Activated naive CD8-positive, alpha-beta T cell (primary cell): ENCODE measurements at regions not wholly inside any gene's neighbourhood (a gene's known extent, or its start where the extent isn't known, plus 50 kb on each side); places are given as distances from the start of the nearest gene placed in this dataset.
"Not testable (repeated sequence)": the region's sequence is repeated elsewhere in the genome, so short reads cannot be mapped to it uniquely, and the experiment has no call there.

Source experiments
- H3K27ac Mint-ChIP-seq: one replicate; pipeline ENCODE4 v1.8.0; 2021; ENCODE audit warnings: mixed read lengths
- H3K27me3 Mint-ChIP-seq: one replicate; pipeline ENCODE4 v1.8.0; 2021; ENCODE audit warnings: mixed read lengths
- H3K36me3 Mint-ChIP-seq: one replicate; pipeline ENCODE4 v1.8.0; 2021; ENCODE audit warnings: mixed read lengths
- H3K4me1 Mint-ChIP-seq: one replicate; pipeline ENCODE4 v1.8.0; 2021; ENCODE audit warnings: low read depth, mixed read lengths
- H3K4me3 Mint-ChIP-seq: one replicate; pipeline ENCODE4 v1.8.0; 2021; ENCODE audit warnings: mild to moderate bottlenecking, mixed read lengths
- H3K9me3 Mint-ChIP-seq: one replicate; pipeline ENCODE4 v1.8.0; 2021; ENCODE audit warnings: low read depth, mixed read lengths

GRCh38 chr2:155902635-155903034 lies 429.9 kb downstream of the NR4A2 start:
- Mint-ChIP-seq H3K27me3 (no peaks in the 10 kb centered on the region), H3K4me1 (no peaks in the 10 kb centered on the region), H3K4me3 (no peak overlapping the region), H3K36me3 (no peaks in the 10 kb centered on the region), H3K27ac (no peak overlapping the region), H3K9me3 (no peaks in the 10 kb centered on the region)

GRCh38 chr2:155895016-155895415 lies 437.5 kb downstream of the NR4A2 start:
- peaks cover 2% of the 10 kb centered on the region for H3K27me3 Mint-ChIP-seq
- peaks cover 9% of the 10 kb centered on the region for H3K9me3 Mint-ChIP-seq
- H3K4me1 Mint-ChIP-seq: no peaks in the 10 kb centered on the region
- no peak overlapping the region for H3K4me3 Mint-ChIP-seq
- no peak overlapping the region for H3K27ac Mint-ChIP-seq
- H3K36me3 Mint-ChIP-seq: no peaks in the 10 kb centered on the region

- H3K4me3 Mint-ChIP-seq, H3K4me1 Mint-ChIP-seq, H3K36me3 Mint-ChIP-seq, H3K27me3 Mint-ChIP-seq, H3K9me3 Mint-ChIP-seq, H3K27ac Mint-ChIP-seq: not testable (repeated sequence)
Observed at GRCh38 chr2:155880382-155880781, 452.1 kb downstream of the NR4A2 start.

GRCh38 chr2:155879900-155880299 lies 452.6 kb downstream of the NR4A2 start:
- H3K9me3 Mint-ChIP-seq, H3K4me1 Mint-ChIP-seq, H3K27ac Mint-ChIP-seq, H3K27me3 Mint-ChIP-seq, H3K4me3 Mint-ChIP-seq, H3K36me3 Mint-ChIP-seq: not testable (repeated sequence)

GRCh38 chr2:155872396-155872795 lies 460.1 kb downstream of the NR4A2 start:
- Mint-ChIP-seq H3K27me3 (no peaks in the 10 kb centered on the region), H3K4me3 (no peak overlapping the region), H3K4me1 (no peaks in the 10 kb centered on the region), H3K36me3 (no peaks in the 10 kb centered on the region), H3K9me3 (peaks cover 8% of the 10 kb centered on the region), H3K27ac (no peak overlapping the region)

GRCh38 chr2:155871940-155872339 lies 460.6 kb downstream of the NR4A2 start:
- H3K27ac Mint-ChIP-seq: no peak overlapping the region
- H3K4me3 Mint-ChIP-seq: no peak overlapping the region
- H3K36me3 Mint-ChIP-seq: no peaks in the 10 kb centered on the region
- H3K4me1 Mint-ChIP-seq: no peaks in the 10 kb centered on the region
- peaks cover 8% of the 10 kb centered on the region for H3K9me3 Mint-ChIP-seq
- H3K27me3 Mint-ChIP-seq: no peaks in the 10 kb centered on the region

GRCh38 chr2:155867564-155867963 lies 465.0 kb downstream of the NR4A2 start:
- Mint-ChIP-seq H3K4me3 (no peak overlapping the region), H3K27me3 (no peaks in the 10 kb centered on the region), H3K27ac (no peak overlapping the region), H3K36me3 (no peaks in the 10 kb centered on the region), H3K9me3 (no peaks in the 10 kb centered on the region), H3K4me1 (no peaks in the 10 kb centered on the region)

- H3K9me3 Mint-ChIP-seq: no peaks in the 10 kb centered on the region
Observed at GRCh38 chr2:155866477-155866876, 466.0 kb downstream of the NR4A2 start.

GRCh38 chr2:155852156-155852555 lies 480.4 kb downstream of the NR4A2 start:
- Mint-ChIP-seq H3K36me3 (no peaks in the 10 kb centered on the region), H3K27me3 (no peaks in the 10 kb centered on the region), H3K4me1 (no peaks in the 10 kb centered on the region), H3K4me3 (no peak overlapping the region), H3K9me3 (no peaks in the 10 kb centered on the region), H3K27ac (no peak overlapping the region)

More at GRCh38 chr2:155866477-155866876, 466.0 kb downstream of the NR4A2 start:
- H3K4me3 Mint-ChIP-seq: no peak overlapping the region
- no peaks in the 10 kb centered on the region for H3K4me1 Mint-ChIP-seq
- no peak overlapping the region for H3K27ac Mint-ChIP-seq
- H3K27me3 Mint-ChIP-seq: no peaks in the 10 kb centered on the region
- no peaks in the 10 kb centered on the region for H3K36me3 Mint-ChIP-seq

- Mint-ChIP-seq H3K36me3 (no peaks in the 10 kb centered on the region), H3K27me3 (no peaks in the 10 kb centered on the region), H3K27ac (no peak overlapping the region), H3K4me1 (no peaks in the 10 kb centered on the region), H3K4me3 (no peak overlapping the region), H3K9me3 (no peaks in the 10 kb centered on the region)
Observed at GRCh38 chr2:155846259-155846658, 486.3 kb downstream of the NR4A2 start.

- Mint-ChIP-seq H3K36me3 (no peaks in the 10 kb centered on the region), H3K27me3 (no peaks in the 10 kb centered on the region), H3K9me3 (no peaks in the 10 kb centered on the region), H3K4me1 (no peaks in the 10 kb centered on the region), H3K4me3 (no peak overlapping the region), H3K27ac (no peak overlapping the region)
Observed at GRCh38 chr2:155844461-155844860, 488.1 kb downstream of the NR4A2 start.

GRCh38 chr2:155842103-155842502 lies 490.4 kb downstream of the NR4A2 start:
- H3K4me3 Mint-ChIP-seq: no peak overlapping the region
- H3K4me1 Mint-ChIP-seq: no peaks in the 10 kb centered on the region
- no peaks in the 10 kb centered on the region for H3K9me3 Mint-ChIP-seq
- H3K27me3 Mint-ChIP-seq: no peaks in the 10 kb centered on the region
- no peak overlapping the region for H3K27ac Mint-ChIP-seq
- no peaks in the 10 kb centered on the region for H3K36me3 Mint-ChIP-seq

GRCh38 chr2:155841442-155841841 lies 491.1 kb downstream of the NR4A2 start:
- Mint-ChIP-seq H3K36me3 (no peaks in the 10 kb centered on the region), H3K27me3 (no peaks in the 10 kb centered on the region), H3K4me3 (no peak overlapping the region), H3K9me3 (no peaks in the 10 kb centered on the region), H3K4me1 (no peaks in the 10 kb centered on the region), H3K27ac (no peak overlapping the region)

GRCh38 chr2:155840661-155841060 lies 491.9 kb downstream of the NR4A2 start:
- Mint-ChIP-seq H3K4me1 (no peaks in the 10 kb centered on the region), H3K4me3 (no peak overlapping the region), H3K9me3 (no peaks in the 10 kb centered on the region), H3K27ac (no peak overlapping the region), H3K27me3 (no peaks in the 10 kb centered on the region), H3K36me3 (no peaks in the 10 kb centered on the region)

- Mint-ChIP-seq H3K4me3 (no peak overlapping the region), H3K27ac (no peak overlapping the region), H3K36me3 (no peaks in the 10 kb centered on the region), H3K4me1 (no peaks in the 10 kb centered on the region), H3K9me3 (no peaks in the 10 kb centered on the region), H3K27me3 (no peaks in the 10 kb centered on the region)
Observed at GRCh38 chr2:155839991-155840390, 492.5 kb downstream of the NR4A2 start.

- no peaks in the 10 kb centered on the region for H3K36me3 Mint-ChIP-seq
- H3K27ac Mint-ChIP-seq: no peak overlapping the region
- no peak overlapping the region for H3K4me3 Mint-ChIP-seq
- H3K4me1 Mint-ChIP-seq: no peaks in the 10 kb centered on the region
- no peaks in the 10 kb centered on the region for H3K9me3 Mint-ChIP-seq
- no peaks in the 10 kb centered on the region for H3K27me3 Mint-ChIP-seq
Observed at GRCh38 chr2:155839436-155839835, 493.1 kb downstream of the NR4A2 start.

- H3K9me3 Mint-ChIP-seq: no peaks in the 10 kb centered on the region
- H3K27me3 Mint-ChIP-seq: no peaks in the 10 kb centered on the region
- H3K27ac Mint-ChIP-seq: no peak overlapping the region
- H3K36me3 Mint-ChIP-seq: no peaks in the 10 kb centered on the region
- no peak overlapping the region for H3K4me3 Mint-ChIP-seq
- no peaks in the 10 kb centered on the region for H3K4me1 Mint-ChIP-seq
Observed at GRCh38 chr2:155836439-155836838, 496.1 kb downstream of the NR4A2 start.
